HTR-8/SVneo (cell line): ENCODE measurements at regions not wholly inside any gene's neighbourhood (a gene's known extent, or its start where the extent isn't known, plus 50 kb on each side); places are given as distances from the start of the nearest gene placed in this dataset.
"Not testable (repeated sequence)": the region's sequence is repeated elsewhere in the genome, so short reads cannot be mapped to it uniquely, and the experiment has no call there.

Experiments
- DNase-seq: peaks from one replicate; pipeline ENCODE4 v3.0.0; 2011; ENCODE audit warnings: low spot score, mixed read lengths; ENCODE audit not compliant: insufficient read length
- FAIRE-seq: peaks from 2 replicates; lab custom pipeline; 2011; peaks lifted over from hg19 to GRCh38; lab: Jason Lieb, UNC

DNA sequence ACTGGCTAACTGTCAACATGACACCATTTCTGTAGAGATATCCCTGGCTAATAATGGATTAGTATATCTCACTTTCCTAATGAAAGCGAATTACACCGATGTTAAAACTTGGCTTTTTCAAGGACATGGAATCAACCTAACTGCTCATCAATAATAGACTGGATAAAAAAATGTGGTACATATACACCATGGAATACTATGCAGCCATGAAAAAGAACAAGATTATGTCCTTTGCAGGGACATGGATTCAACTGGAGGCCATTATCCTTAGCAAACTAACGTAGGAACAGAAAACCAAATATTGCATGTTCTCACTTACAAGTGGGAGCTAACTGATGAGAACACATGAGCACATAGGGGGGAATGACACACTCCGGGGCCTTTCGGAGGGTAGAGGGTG, 62.6 kb downstream of the ZIC1 start:
- DNase-seq = no peak
- no peak for FAIRE-seq

- no peak for FAIRE-seq
- DNase-seq = no peak
These were observed 63.7 kb downstream of the ZIC1 start for GRCh38 chr3:147472846-147473245.

DNA sequence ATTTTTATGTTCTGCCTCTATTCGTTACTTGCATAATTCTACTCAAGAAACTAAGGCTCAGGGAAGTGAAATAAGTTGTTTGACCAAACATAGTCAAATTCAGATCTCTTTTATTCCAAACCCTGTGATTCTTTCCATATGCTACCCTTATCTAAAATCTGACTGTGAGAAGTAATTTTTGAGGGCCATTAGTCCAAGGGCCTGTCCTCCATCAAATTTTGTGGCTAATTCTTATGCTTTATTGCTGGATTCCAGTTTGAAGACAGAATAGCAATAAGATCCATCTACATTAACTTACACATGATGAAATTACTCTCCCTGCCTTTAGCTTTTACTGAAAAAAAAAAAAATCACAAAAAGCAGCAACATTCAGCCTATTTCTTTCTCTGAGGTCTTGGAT, 74.0 kb downstream of the ZIC1 start:
- DNase-seq (no peak), FAIRE-seq (no peak)

- no peak for DNase-seq
- FAIRE-seq = no peak
These were observed 74.4 kb downstream of the ZIC1 start for GRCh38 chr3:147483578-147483977.

DNA sequence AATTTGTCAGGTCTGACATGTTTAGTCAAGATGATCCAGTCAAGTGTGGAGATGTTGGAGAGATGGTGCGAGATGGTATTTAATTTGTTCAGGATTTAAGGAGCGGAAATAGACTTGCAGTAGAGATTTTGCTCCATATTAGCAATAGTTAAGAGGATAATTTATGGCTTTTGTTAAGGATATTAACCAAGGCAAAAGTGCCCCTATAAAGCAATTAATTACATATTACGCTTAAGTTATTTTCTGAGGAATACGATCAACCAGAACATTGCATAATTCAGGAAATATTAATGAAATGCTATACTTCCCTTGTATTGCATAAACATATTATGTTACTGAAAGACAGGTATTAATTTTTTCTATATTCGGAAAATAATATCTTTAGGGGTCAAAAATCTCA, 83.9 kb downstream of the ZIC1 start:
- DNase-seq (no peak), FAIRE-seq (no peak)

DNA sequence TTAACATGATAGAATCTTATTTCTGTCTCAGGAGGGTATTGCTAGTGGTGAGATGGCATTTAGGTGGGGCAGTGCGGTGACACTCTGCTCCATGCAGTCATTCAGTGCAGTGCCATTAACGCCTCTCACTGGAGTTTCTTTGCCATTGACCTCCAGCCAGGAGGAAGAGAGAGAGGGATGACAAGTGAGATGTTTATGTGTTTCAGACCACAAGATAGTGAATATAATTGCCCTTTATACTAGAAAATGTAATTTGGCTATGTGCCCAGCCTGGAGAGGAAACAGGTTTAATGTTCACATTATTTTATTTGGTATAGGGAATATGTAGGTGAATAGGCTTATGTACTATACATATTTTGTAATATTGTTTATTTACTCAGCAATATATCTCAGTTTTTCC, 84.5 kb downstream of the ZIC1 start:
- DNase-seq (no peak), FAIRE-seq (no peak)

DNA sequence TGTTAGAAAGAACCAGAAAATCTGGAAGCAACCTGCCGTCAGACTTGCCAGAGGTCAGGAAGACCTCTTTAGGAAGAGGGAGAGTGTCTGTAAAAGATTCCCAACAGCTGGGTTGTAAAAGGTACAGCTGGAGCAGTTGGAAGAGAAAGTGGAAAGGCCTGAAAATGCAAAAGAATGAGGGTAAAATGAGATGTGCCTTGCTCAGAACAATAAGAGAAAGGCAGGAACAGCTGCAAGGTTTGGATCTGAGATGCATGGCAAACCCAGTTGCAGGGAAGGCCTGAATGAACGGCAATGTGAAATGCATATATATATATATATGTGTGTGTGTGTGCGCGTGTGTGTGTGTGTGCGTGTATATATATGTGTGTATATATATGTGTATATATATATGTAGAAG, 88.1 kb downstream of the ZIC1 start:
- DNase-seq (no peak), FAIRE-seq (no peak)

DNA sequence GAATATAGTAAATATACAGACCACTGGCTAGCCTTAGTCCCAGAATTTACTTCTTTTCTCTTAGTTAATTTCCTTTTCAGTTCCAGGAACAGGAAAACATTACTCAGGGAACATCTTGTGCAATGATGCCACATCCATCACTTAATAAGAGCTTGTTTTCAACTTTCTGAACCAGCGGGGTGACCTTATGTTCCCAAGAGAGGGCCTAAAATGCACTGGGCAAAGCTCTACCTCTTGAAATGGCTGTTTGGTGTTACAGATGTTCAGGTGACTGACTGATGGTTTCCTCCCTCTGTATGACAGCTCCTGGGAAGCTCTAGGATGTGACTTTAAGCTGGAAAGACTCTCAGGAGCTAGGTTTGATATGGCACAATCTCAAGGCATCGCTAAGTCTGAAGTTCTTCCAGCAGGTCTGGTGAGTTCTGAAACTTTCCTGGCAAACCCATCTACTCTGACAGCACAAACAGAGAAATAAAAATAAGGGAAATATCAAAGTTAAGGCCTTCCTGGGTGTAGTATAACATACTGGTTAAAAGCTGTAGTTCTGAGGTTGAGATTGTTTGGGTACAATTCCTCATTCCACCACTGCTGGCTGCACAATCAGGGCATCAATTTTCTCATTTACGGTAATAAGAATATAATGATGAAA, 98.6 kb downstream of the ZIC1 start:
- DNase-seq (no peak), FAIRE-seq (no peak)

DNA sequence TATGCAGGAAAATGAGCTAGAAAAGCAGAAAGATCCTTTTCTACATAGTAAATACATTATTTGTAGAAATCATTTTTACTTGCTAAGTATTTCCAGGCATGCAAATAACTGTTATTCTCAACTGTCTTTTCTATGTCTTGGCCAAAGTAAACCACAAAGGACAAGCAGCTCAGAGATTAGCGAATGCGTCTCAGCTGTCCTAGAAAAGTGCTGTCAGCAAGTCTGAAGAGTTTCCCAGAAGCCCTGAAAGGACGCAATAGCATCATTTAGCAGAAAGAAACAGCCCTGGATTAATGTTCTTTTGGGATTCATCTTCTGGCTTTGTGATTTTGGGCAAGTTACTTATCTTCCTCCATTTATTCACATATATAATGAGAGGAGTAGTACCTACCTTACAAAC, 100.3 kb downstream of the ZIC1 start:
- DNase-seq (no peak), FAIRE-seq (no peak)

DNA sequence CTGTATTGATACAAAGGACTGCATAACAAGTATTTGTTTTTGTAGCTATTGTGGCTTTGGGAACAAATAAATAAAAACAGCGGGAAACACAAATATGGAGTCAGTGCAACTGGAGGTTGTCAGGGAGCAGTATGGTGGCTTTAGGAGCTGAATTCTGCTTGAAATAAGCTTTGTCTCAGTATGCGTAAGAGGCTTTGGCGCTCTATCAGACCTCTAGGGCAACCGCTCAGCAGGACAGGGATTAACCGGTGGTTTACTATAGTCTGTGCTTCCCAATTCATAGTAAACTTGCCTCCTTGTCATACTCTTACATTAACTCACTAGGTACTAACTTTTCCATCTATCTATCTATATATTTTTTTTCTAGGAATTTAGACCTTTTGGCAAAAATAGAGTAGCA, 104.6 kb downstream of the ZIC1 start:
- no peak for DNase-seq
- FAIRE-seq = no peak

DNA sequence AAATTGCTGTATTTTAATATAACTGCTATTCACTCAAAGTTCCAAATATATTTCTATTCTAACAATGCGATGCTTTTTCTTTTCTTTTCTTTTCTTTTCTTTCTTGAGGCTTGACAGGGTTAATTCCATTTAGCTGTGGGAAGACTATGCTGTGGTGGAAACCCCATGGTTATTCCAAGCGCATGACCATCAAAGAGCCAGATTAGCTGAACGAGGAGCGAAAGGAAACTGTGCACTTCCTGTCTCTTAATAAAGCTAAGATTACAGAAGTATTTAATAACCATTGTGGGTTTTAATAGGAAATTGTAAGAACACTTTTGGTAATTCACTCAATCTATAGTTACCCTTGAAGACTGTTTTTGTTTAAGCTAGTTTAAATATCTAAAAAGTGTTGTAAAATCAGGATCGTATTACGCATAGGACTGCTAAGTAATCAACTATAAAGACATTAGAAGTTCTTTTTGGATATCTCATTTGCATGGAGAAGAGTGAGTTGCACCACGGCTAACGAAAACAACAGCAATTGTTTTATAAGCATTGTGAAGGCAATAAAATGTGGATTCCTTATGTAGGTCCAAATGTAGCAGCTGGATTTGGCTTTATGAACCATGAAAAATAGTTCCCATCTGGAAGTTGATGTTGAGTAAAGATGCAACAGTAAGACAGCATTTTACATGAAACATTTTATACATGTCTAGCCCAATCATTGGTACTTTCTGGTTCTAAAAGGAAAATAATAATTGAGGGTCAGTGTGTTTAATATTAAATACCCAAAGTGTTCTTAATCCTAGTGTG, 105.4 kb downstream of the ZIC1 start:
- FAIRE-seq (no peak), DNase-seq (no peak)

GRCh38 chr3:147518465-147518864, 109.3 kb downstream of the ZIC1 start:
- FAIRE-seq (no peak), DNase-seq (no peak)

- DNase-seq (no peak), FAIRE-seq (no peak)
These were observed 112.5 kb downstream of the ZIC1 start for GRCh38 chr3:147521646-147522045.

- not testable (repeated sequence) for DNase-seq
These were observed 113.6 kb downstream of the ZIC1 start for GRCh38 chr3:147522780-147523179.

GRCh38 chr3:147529551-147529950, 120.4 kb downstream of the ZIC1 start:
- DNase-seq = no peak
- no peak for FAIRE-seq

More at GRCh38 chr3:147522780-147523179, 113.6 kb downstream of the ZIC1 start:
- FAIRE-seq = not testable (repeated sequence)

- FAIRE-seq (no peak), DNase-seq (no peak)
These were observed 128.9 kb downstream of the ZIC1 start for GRCh38 chr3:147538034-147538433.

DNA sequence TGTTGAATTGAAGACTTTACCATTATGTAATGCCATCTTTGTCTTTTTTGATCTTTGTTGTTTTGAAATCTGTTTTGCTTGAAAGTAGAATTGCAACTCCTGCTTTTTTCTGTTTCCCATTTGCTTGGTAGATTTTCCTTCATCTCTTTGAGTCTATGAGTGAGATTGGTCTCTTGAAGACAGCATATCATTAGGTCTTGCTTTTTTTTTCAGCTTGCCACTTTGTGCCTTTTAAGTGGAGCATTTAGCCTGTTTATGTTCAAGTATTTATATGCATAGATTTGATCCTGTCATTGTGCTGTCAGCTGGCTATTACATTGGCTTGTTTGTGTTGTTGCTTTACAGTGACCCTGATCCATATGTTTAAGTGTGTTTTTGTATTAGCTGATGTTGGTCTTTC, 131.8 kb downstream of the ZIC1 start:
- FAIRE-seq (no peak), DNase-seq (no peak)

DNA sequence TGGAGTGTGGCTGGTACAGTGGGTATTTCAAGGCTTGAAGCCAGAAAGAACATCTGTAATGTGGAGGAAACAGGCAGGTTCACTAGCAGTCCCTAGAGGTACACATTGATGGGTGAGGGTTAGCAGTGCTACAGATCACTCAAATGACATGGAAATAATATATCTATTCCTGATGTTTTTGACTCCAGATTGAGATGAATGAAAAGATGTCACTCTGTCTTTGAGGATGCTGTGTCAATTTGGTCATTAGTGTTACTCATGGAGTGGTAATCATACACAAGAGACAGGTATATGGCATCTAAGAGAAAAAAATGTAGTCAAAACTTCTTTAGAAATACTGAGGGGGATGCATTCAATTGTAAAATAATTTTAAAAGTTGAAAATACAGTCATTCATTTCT, 135.1 kb downstream of the ZIC1 start:
- DNase-seq (no peak), FAIRE-seq (no peak)

DNA sequence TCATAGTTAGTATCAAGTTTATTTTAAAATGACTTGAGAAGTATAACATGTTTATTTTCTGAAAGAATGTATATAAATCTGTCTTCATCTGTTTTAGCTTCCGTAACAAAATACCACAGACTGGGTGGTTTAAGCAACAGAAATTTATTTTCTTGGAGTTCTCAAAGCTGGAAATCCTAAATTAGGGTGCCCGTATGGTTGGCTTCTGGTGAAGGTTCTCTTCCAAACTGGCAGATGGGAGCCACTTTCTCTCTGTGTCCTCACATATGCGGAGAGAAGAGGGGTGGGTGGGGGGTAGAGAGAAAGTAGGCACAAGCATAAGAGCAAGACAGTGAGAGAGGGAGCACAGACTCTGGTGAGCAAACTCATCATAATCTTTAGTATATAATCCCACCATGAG, 142.3 kb downstream of the ZIC1 start:
- DNase-seq = no peak
- no peak for FAIRE-seq

DNA sequence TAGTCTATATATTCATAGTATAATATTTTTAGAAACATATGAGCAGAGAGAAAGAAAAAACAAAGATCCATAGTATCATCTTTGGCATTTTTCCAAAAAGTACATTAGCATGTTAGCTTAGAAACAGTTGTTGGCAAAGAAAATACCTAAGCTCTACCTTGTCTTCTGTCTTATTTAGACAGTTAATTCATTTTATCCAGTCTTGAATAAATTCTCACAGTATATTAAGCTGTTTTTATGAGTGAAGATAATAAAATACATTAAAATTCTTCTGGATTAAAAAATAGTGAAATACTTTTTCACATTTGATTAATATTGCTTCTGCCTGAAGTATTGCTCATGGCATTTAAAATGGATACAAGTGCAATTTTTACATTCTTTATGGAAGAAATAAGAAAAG, 145.2 kb downstream of the ZIC1 start:
- FAIRE-seq (no peak), DNase-seq (no peak)

GRCh38 chr3:147572970-147573340, 163.8 kb downstream of the ZIC1 start:
- no peak for DNase-seq
- no peak for FAIRE-seq

DNA sequence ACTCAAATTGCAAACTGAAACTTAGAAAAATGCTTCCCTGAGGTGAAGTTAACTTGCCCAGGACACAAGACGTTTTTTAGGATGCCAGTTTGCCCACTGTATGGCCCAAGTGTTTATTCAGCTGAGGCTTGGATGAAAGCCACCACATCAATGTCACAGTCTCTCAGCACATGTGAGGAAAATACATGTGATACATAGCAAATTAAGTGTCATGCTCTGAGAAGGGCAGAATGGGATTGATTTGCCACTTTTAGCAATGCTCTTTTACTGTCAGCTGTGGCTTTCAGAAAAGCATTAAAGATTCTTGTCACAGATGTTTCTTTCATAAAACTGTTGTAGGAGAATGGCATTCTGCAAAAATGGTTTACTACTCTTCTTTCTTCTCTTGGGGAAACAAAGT, 165.5 kb downstream of the ZIC1 start:
- DNase-seq = no peak
- FAIRE-seq = no peak
